ENCODE measurements at regions not wholly inside any gene's neighbourhood (a gene's known extent, or its start where the extent isn't known, plus 50 kb on each side); places are given as distances from the start of the nearest gene placed in this dataset.

DNA sequence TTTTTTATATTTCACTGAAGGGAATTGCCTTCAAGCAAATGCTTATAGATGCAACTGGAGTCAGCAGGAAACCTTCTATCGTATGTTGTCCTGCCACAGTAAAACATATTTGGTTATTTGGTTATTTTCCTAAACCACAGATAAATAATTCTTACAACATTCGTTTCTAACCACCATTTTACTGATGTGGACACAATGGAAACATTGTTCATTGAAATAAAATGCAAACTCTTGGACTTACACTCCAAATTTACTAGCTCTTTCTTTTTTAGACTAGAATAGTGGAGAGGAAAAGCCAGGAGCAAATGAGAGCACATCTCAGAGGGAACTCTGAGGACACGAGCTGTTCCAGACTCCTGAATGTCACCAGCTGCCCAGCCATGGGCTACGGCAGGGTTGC, 114.8 kb downstream of the RPS12 start:
- H3K27me3 ChIP-seq (ENCODE audit: insufficient read depth, low read length), result peaks cover 31% of the 10 kb centered on the region
- no peak overlapping the region for H3K4me2 ChIP-seq (ENCODE audit: insufficient read depth, low read length)
- peaks cover 20% of the 10 kb centered on the region for H3K4me1 ChIP-seq (ENCODE audit: insufficient read depth, low read length)
- H2AFZ ChIP-seq (ENCODE audit: low read length), result no peak overlapping the region
- H3K79me2 ChIP-seq (ENCODE audit: insufficient read depth, low read length), result no peaks in the 10 kb centered on the region
- no peak overlapping the region for H3K4me3 ChIP-seq (ENCODE audit: insufficient read depth, low read length)
- no peaks in the 10 kb centered on the region for H3K9me3 ChIP-seq (ENCODE audit: low read depth, low read length)
- no peak overlapping the region for H3K27ac ChIP-seq (ENCODE audit: low read depth, low read length)
- no peaks in the 10 kb centered on the region for H4K20me1 ChIP-seq (ENCODE audit: insufficient read depth, low read length)
- no peaks in the 10 kb centered on the region for H3K36me3 ChIP-seq (ENCODE audit: insufficient read depth, low read length)
- DNase-seq (ENCODE audit: insufficient read length, low spot score, missing footprints), result no peak
- TF ChIP-seq, protein P1, sequence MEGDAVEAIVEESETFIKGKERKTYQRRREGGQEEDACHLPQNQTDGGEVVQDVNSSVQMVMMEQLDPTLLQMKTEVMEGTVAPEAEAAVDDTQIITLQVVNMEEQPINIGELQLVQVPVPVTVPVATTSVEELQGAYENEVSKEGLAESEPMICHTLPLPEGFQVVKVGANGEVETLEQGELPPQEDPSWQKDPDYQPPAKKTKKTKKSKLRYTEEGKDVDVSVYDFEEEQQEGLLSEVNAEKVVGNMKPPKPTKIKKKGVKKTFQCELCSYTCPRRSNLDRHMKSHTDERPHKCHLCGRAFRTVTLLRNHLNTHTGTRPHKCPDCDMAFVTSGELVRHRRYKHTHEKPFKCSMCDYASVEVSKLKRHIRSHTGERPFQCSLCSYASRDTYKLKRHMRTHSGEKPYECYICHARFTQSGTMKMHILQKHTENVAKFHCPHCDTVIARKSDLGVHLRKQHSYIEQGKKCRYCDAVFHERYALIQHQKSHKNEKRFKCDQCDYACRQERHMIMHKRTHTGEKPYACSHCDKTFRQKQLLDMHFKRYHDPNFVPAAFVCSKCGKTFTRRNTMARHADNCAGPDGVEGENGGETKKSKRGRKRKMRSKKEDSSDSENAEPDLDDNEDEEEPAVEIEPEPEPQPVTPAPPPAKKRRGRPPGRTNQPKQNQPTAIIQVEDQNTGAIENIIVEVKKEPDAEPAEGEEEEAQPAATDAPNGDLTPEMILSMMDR (IDR thresholded peaks at IDR 0.05; ENCODE audit: extremely low read depth, low read depth, low read length), result no peak

DNA sequence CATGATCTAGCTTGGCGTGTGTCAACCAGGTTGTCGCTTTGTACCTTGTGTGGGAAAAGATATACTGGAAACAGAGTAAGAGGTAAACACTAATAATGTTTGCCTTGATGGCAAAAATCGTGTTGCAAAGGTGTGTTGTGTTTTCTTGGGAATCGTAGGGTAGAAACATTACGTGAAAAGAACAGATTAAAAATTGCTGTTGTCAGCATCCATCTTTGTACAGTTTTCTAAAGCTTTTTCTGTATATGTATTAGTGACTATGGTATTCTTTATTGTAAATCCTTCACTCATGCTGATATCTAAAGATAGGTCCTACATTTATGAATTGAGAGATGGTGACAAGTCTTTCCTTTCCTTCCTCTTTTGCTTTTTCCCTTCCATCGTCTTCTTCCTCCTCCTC, 116.9 kb downstream of the RPS12 start:
- peaks cover 34% of the 10 kb centered on the region for H3K27me3 ChIP-seq (ENCODE audit: insufficient read depth, low read length)
- no peak overlapping the region for H3K4me3 ChIP-seq (ENCODE audit: insufficient read depth, low read length)
- no peaks in the 10 kb centered on the region for H4K20me1 ChIP-seq (ENCODE audit: insufficient read depth, low read length)
- H3K4me2 ChIP-seq (ENCODE audit: insufficient read depth, low read length), result peak overlapping the region; percentile 38
- H3K27ac ChIP-seq (ENCODE audit: low read depth, low read length), result no peak overlapping the region
- no peak for DNase-seq (ENCODE audit: insufficient read length, low spot score, missing footprints)
- H3K9me3 ChIP-seq (ENCODE audit: low read depth, low read length), result no peaks in the 10 kb centered on the region
- H2AFZ ChIP-seq (ENCODE audit: low read length), result no peak overlapping the region
- H3K79me2 ChIP-seq (ENCODE audit: insufficient read depth, low read length), result no peaks in the 10 kb centered on the region
- peaks cover 25% of the 10 kb centered on the region for H3K4me1 ChIP-seq (ENCODE audit: insufficient read depth, low read length)
- H3K36me3 ChIP-seq (ENCODE audit: insufficient read depth, low read length), result no peaks in the 10 kb centered on the region
- TF ChIP-seq, protein P1 (IDR thresholded peaks at IDR 0.05; ENCODE audit: extremely low read depth, low read depth, low read length), result no peak

DNA sequence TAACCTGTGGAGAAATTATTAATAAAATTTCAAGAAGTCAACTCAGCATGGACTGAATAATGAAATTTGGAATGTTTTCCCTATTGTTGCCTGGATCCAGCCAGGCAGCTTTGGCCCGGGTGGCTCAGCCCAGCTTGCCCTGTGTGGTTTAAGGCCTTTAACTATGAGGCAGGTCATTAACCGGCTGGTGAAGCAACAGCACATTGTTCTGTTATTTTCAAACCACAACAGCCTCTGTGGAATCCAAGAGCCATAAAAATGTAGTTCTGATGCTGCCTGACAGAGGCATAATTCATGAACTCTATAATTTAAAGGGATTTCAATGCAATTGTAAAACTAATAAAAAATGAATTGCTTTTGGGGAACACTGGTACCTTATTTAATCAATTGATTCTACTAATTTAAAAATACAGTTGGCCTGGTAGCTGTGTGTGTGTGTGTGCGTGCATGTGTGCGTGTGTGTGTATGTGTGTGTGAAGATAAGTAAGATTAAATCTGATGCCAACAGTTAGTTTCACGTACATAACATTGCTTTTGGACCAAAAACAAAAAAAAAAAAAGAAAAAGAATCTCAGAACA, 117.7 kb downstream of the RPS12 start:
- Histone ChIP-seq H3K9me3 (ENCODE audit: low read depth, low read length) (no peaks in the 10 kb centered on the region), H3K4me2 (ENCODE audit: insufficient read depth, low read length) (peak overlapping the region; percentile 46), H3K4me1 (ENCODE audit: insufficient read depth, low read length) (peaks cover 25% of the 10 kb centered on the region), H4K20me1 (ENCODE audit: insufficient read depth, low read length) (no peaks in the 10 kb centered on the region), H3K4me3 (ENCODE audit: insufficient read depth, low read length) (no peak overlapping the region), H3K36me3 (ENCODE audit: insufficient read depth, low read length) (no peaks in the 10 kb centered on the region), H3K27ac (ENCODE audit: low read depth, low read length) (no peak overlapping the region), H3K27me3 (ENCODE audit: insufficient read depth, low read length) (peaks cover 34% of the 10 kb centered on the region), H2AFZ (ENCODE audit: low read length) (no peak overlapping the region), H3K79me2 (ENCODE audit: insufficient read depth, low read length) (no peaks in the 10 kb centered on the region)
- TF ChIP-seq, protein P1 (IDR thresholded peaks at IDR 0.05; ENCODE audit: extremely low read depth, low read depth, low read length), result no peak
- DNase-seq (ENCODE audit: insufficient read length, low spot score, missing footprints), result peak; percentile 54

DNA sequence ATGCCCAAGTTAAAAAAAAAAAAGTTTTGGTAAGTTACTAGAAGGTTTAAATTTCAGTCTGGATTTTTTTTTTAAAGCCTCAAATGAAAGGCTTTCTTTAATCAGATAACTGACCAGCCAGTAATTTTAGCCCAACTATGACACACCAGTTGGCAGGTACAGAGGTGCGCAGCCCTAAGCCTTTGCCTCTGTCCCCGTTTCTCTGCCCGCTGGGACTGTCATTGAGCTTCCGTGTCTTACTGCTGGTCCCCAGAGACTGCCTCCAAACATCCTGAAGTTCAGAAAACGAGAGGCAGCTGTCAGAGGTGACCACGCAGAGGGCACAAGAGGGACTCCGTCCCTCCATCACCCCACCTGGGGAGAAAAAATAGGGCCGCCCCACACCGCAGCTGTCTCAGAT, 118.2 kb downstream of the RPS12 start:
- Histone ChIP-seq H3K4me1 (ENCODE audit: insufficient read depth, low read length) (peaks cover 25% of the 10 kb centered on the region), H3K27me3 (ENCODE audit: insufficient read depth, low read length) (peaks cover 34% of the 10 kb centered on the region), H3K4me3 (ENCODE audit: insufficient read depth, low read length) (no peak overlapping the region), H3K9me3 (ENCODE audit: low read depth, low read length) (no peaks in the 10 kb centered on the region), H3K27ac (ENCODE audit: low read depth, low read length) (no peak overlapping the region), H2AFZ (ENCODE audit: low read length) (no peak overlapping the region), H3K4me2 (ENCODE audit: insufficient read depth, low read length) (peak overlapping the region; percentile 46), H3K36me3 (ENCODE audit: insufficient read depth, low read length) (no peaks in the 10 kb centered on the region), H3K79me2 (ENCODE audit: insufficient read depth, low read length) (no peaks in the 10 kb centered on the region), H4K20me1 (ENCODE audit: insufficient read depth, low read length) (no peaks in the 10 kb centered on the region)
- DNase-seq (ENCODE audit: insufficient read length, low spot score, missing footprints), result no peak
- TF ChIP-seq, protein P1 (IDR thresholded peaks at IDR 0.05; ENCODE audit: extremely low read depth, low read depth, low read length), result no peak

All from osteoblast (primary cell).